IPS-NIHi11 (cell line): ENCODE measurements at regions not wholly inside any gene's neighbourhood (a gene's known extent, or its start where the extent isn't known, plus 50 kb on each side); places are given as distances from the start of the nearest gene placed in this dataset.

Experiments used
- DNase-seq: peaks from one replicate; pipeline ENCODE4 v3.0.0; 2012; ENCODE audit warnings: mixed read lengths, low spot score

DNA sequence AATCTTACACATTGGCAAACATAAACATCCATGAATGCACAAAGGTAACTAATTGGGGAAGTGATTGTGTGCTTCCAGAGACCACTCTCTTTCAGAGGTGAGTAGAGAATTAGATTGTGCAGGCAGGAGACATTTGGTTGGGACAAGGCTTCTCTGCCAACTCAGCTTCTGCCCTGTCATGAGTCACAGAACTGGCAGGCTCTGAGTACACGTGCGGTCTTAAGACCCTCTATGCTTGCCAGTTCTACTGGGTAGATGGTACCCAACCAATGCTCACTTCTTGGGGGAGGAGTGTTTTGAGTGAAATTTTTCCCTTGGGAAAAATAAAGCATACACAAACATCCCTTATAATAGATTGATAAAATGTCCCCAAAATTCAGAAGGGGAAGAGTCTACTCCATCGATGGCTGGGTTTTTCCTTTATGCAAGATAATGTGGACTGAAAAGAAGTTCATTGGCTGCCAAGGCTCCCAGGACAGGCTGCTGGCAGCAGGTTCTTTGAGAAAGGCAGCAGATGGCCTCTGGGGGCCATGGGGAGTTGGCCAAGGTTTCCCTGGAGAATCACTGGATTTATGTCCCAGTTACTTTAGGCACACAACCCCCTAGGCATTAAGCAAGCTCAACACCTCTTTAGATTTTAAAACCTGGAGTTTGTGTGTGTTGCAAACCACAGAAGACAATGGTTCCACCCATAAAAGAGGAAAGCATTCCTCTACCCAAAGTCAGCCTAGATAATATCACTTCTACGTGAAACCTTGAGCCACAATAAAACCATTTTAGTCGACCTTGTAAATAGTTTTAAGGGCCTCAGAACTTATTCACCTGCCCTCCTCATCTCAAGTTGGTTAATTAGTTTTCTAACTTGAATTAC, 417.0 kb downstream of the TXNL1 start:
- DNase-seq = no peak

DNA sequence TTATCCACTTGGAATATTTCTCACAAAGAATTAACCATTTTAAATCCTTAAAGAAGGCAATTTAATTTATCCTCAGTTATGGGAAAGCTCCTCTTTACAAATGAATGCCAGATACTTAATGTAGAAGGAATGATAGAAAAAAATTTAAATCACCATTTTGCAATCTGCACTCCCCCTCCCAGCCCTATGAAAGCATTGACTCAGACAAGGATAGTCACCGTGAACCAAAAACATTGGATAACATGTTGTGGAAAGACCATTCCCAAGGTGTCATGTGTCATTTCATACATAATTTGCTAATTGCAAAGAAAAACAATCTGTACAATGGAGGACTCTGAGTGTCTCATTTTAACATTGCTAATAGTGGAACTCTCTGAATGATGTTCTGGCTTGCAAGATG, 421.0 kb downstream of the TXNL1 start:
- DNase-seq = no peak

GRCh38 chr18:56214706-56215105, 423.7 kb downstream of the TXNL1 start:
- no peak for DNase-seq

- DNase-seq = no peak
These were observed 427.9 kb downstream of the TXNL1 start for GRCh38 chr18:56210520-56210919.

DNA sequence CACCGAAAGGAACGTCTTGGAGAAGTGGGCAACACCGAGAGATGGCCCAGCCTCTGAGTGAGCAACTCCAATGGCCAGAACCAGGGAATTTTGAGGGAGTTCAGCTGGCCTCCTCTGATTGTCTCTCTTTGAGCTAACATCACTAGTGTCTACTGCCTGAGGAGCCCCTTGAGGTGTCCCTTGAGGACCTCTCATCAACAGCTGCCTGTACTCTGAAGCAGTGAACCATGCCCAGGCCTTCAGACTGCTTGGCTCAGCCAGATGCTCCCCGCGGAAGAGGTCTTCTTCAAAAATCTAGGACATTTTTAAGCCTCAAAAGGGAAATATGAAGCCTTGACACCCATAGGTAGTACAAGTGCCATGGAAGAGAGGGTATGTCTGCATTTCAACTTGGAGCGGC, 430.4 kb downstream of the TXNL1 start:
- no peak for DNase-seq

DNA sequence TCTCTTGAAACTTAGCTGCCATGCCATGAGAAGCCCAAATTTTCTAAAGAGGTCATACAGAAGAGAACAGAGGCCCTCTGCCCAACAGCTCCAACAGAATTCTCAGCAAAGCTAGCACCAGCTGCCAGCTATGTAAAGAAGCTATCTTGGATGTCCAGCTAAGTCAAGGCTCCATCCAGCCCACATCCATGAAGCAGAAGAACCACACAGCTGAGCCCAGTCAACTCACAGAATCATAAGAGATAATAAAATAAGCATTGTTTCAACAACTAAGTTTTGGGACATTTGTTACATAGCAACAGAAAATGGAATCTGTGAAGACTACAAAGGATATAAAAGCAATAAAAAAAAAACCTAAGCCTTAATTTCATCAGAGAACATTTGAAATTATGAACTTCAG, 434.3 kb downstream of the TXNL1 start:
- no peak for DNase-seq

DNA sequence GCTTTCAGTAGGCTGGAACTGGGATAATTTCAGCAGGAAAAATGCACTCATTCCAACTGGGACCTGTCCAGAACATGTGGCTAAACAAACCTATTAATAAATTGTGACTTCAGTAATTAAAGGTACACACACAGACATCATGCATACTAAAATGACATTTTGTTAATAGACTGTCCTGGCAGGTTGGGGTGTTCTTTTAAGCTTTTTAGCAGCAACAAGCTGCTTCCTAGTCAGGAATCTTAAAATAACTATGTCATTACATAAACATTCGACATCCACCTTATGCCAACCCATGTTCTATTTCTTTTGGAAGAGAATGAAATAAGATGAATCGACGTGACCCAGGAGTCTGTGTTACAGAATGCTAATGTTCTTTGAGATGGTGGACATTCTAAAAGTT, 435.7 kb downstream of the TXNL1 start:
- DNase-seq = no peak

- no peak for DNase-seq
These were observed 437.9 kb downstream of the TXNL1 start for GRCh38 chr18:56200381-56200911.

DNA sequence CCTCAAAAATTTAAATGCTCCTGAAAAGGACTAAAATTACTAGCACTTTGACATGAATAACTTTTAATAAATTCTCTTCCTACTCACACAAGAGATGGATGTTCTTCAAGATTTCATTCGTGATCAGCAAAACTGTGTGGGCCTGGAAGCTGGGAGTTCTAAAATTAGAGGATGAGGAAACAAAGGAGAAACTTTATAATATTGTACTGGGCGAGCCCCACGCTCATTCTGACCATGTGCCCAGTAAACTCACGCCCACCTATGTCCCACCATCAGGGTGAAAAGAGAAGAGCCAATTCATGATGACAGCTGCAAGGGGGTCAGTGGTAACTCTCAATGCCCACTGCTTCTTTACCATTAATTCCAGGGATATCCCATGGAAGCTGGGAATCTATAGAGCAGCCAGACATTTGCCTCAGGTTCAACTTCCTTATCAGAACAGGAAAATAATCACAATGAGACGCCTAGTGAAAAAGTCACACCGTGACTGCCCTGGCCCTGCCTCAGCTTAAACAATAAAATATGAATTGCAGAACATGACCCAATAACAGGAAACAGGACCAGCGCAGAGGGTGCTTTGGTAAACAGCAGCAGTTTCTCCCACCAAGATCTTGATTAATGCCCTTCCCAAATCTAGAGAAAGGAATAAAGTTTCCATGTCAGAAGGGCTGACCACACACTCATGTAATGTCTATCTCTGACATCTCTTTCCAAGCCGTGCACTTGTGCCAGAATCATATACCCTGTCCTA, 438.6 kb downstream of the TXNL1 start:
- DNase-seq = no peak

DNA sequence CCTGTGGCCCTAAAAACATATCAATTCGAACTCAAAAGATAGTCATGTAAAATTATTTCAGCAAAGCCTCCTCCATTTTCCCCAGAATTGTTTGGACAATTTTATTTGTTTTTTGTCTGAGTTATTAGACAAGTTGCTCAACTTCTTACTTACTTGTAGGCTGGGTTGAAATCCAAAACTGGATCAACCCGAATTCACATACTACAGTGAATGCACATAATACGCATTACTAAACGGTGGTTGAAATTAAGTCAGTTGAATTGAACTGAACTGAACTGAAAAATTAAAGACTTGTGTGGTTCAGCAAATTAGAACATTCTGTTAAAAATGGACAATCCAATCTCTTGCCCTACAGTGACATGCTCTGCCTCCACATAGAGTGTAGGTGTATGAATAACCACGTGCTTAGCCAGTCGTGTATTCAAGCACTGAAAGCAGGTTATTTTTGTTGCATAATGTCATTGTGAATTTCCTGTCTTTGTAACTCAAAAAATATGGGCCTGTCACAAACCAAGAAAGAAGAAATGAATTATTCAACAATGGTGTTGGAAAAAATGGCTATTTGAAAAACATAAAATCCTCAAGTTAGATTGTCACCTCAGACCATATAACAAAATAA, 441.0 kb downstream of the TXNL1 start:
- DNase-seq = no peak

GRCh38 chr18:56196495-56197225, 441.7 kb downstream of the TXNL1 start:
- no peak for DNase-seq

DNA sequence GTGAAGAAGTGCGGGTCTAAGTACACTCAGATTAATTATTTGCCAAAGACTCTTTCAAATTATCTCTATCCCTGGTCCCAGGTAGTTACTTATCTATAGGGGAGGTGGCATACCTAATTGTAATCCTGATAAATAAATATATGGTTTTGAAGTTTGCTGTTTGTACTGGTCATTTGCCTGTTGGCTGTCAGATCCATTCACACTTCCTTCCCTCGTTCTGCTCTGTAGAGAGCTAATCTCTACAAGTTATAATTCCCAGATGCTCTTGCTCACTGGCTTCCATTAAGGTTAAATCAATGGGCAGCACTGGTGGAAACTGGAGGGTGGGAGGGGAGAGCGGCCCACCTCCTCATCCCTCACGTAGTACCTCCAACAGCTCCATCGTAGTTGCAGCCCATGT, 447.1 kb downstream of the TXNL1 start:
- no peak for DNase-seq

- no peak for DNase-seq
These were observed 448.8 kb downstream of the TXNL1 start for GRCh38 chr18:56189615-56190014.

GRCh38 chr18:56188529-56189275, 449.7 kb downstream of the TXNL1 start:
- DNase-seq = no peak

DNA sequence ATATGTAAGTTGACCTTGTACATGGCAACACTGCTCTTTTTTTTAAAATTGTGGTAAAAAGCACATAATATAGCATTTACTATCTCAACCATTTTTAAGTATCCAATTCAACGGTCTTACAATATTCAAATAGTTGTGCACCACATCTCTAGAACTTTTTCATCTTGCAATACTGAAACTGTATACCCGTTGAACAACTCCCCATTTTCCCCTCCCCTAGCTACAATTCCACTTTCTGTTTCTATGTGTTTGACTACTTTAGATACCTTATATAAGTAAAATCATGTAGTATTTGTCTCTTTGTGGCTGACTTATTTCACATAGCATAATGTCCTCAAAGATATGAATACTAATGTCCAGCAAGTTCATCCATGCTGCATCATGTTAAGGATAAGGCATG, 452.1 kb downstream of the TXNL1 start:
- DNase-seq = no peak

DNA sequence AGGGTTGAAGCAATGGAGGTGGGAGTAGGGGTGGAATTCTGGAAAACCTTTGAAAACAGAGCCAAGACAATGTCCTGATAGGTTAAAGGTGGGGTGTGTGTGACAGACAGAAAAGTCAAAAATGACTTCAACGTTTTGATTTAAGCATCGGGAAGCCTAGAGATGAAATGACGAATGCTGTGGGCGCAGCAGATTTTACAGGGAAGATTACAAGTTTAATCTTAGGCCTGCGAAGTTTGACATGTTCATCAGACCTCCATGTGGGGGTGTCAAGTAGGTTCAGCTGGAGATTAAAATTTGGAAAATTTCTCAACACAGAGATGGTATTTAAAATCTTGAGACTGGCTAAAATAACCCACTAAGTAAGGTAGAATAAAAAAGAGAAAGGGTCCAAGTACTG, 453.3 kb downstream of the TXNL1 start:
- DNase-seq = no peak

- no peak for DNase-seq
These were observed 461.6 kb downstream of the TXNL1 start for GRCh38 chr18:56176751-56177150.

DNA sequence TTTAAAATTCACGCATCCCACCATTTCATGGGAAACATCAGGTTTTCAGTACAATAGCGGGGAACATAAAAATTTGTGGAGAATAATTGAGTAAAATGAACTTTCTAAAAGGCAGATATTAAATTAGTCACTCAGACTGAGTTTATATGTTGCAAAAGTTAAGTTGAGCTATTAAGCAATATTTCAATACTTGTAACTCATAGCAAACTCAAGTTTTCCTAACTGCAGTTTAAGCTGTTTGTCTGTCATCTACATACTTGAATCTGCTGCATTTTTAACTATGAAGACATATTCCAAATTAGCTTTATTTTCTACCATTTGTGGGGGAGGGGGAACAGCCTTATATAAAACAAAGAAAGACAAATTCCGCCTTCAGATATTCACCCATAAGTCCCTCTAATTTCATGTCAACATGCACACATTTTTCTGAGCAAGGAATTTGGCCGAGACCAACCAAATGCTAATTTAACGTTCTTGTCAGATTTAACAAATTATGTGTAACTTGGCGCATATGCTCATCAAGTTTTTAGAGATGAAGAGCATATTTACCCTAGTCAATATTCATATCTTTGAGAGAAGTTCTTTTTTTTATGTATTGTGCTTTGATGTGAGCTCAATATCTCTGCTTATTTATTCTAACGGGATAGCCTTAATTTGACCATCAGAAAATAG, 462.9 kb downstream of the TXNL1 start:
- no peak for DNase-seq

DNA sequence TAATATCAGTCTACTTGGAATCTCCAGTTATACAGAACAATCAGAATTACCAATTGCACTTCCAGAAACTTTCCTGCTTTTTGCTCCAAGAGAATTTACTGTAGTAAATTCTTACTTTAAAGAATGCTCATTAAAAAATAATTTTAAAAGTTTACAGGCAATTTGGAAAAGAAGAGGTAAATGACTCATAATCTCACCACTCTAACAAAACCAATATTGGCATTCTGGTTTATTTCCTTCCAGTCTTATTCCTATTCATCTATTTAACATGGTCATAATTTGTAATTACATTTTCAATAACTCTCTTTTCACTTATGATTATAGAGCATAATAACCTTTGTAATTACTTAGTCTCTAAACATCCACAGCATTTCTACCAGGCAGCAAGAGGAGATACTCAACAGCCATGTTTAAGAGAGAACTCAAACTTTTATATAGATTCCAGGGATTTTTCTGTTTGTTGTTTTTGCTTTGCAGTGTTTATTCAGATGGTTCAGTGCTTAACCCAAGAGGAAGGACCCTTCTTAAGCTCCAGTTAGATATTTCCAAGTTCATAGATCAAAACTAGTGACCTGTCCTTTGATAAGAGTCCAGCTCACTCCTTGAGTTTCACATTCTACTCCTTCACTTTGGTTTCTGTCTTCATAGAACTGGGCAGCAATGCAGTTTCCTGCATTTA, 464.7 kb downstream of the TXNL1 start:
- DNase-seq = no peak

GRCh38 chr18:56172527-56172926, 465.9 kb downstream of the TXNL1 start:
- DNase-seq = no peak
